SK-N-MC (cell line): ENCODE measurements at regions not wholly inside any gene's neighbourhood (a gene's known extent, or its start where the extent isn't known, plus 50 kb on each side); places are given as distances from the start of the nearest gene placed in this dataset.

Source experiments
- EZH2 ChIP-seq: fragments of 200-600 bp; sonication (generic); IDR thresholded peaks from one replicate; pipeline ENCODE4 v1.6.1; 2017; ENCODE audit warnings: antibody characterized with exemption
- POLR2AphosphoS5 ChIP-seq: IDR thresholded peaks from 2 replicates; pipeline ENCODE4 v1.6.1; 2012; ENCODE audit warnings: mild to moderate bottlenecking, low read depth, low read length, borderline replicate concordance

- TF ChIP-seq EZH2 (no peak), POLR2AphosphoS5 (no peak)
Observed at GRCh38 chr17:65463242-65463641, 98.2 kb downstream of the AXIN2 start.
